Thoracic aorta (tissue), 2 donors: ENCODE measurements at regions not wholly inside any gene's neighbourhood (a gene's known extent, or its start where the extent isn't known, plus 50 kb on each side); places are given as distances from the start of the nearest gene placed in this dataset.

Experiments used
- ATAC-seq: fragments of 150-250 bp; one replicate; pipeline ENCODE4 v1.8.0; 2017; ENCODE audit warnings: low read depth; ENCODE audit not compliant: insufficient number of reproducible peaks, low FRiP score
- DNase-seq: peaks from one replicate; pipeline ENCODE4 v3.0.0-alpha.2; 2020; ENCODE audit warnings: low spot score
- H3K27ac ChIP-seq, 2 donors: fragments of 200-600 bp; sonication (generic); 1 replicate in 1 of 2; 2 replicates in 1 of 2; pipeline ENCODE4 v1.5.1; 2016; ENCODE audit warnings: mild to moderate bottlenecking in 2 of 2, moderate library complexity in 2 of 2
- H3K27me3 ChIP-seq: fragments of 200-600 bp; sonication (generic); replicated peaks from 2 replicates; pipeline ENCODE4 v1.6.0; 2016; ENCODE audit warnings: mild to moderate bottlenecking; ENCODE audit not compliant: insufficient read depth
- H3K36me3 ChIP-seq: fragments of 200-600 bp; sonication (generic); one replicate; pipeline ENCODE4 v1.5.1; 2016
- H3K4me1 ChIP-seq, 2 donors: fragments of 200-600 bp; sonication (generic); 1 replicate in 1 of 2; 2 replicates in 1 of 2; pipeline versions ENCODE4 v1.5.1 to v1.6.0; 2016; ENCODE audit warnings: low read depth in 2 of 2, mild to moderate bottlenecking in 1 of 2; ENCODE audit not compliant: control insufficient read depth in 1 of 2
- H3K4me3 ChIP-seq: fragments of 200-600 bp; sonication (generic); 2 replicates; pipeline ENCODE4 v1.5.1; 2016; ENCODE audit warnings: mild to moderate bottlenecking
- H3K9me3 ChIP-seq: fragments of 200-600 bp; sonication (generic); 2 replicates; pipeline ENCODE4 v1.5.1; 2016
- TF ChIP-seq, protein P1 (sequence below): fragments of 200-600 bp; sonication (generic); IDR thresholded peaks from one replicate; pipeline ENCODE4 v1.5.1; 2019; ENCODE audit warnings: antibody characterized with exemption

DNA sequence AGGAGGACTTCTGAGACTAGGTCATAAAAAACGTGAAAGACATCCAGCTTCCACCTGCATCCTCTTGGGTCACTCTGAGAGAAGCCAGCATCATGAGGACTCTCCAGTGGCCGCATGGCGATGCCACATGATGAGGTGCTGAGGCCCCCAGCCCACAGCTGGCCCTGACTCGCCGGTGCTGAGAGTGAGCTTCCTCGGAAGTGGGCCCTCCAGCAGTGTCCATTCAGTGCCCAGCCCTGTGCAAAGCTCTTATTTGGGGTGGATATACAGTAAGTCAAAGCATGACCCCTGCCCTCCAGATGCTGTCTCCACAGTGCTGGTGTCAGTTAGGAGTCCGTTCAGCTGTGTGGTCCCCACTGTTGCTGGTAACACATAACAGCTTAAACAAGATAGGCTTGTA lies 93.6 kb upstream of the CHST15 start:
- Histone ChIP-seq H3K27ac (no peak overlapping the region), H3K9me3 (no peaks in the 10 kb centered on the region), H3K36me3 (no peaks in the 10 kb centered on the region), H3K4me3 (no peak overlapping the region), H3K27me3 (no peaks in the 10 kb centered on the region), H3K4me1 (peaks cover 0 to 3% of the 10 kb centered on the region in 2 donors)
- ATAC-seq (no peak), DNase-seq (no peak)
- TF ChIP-seq, protein P1, sequence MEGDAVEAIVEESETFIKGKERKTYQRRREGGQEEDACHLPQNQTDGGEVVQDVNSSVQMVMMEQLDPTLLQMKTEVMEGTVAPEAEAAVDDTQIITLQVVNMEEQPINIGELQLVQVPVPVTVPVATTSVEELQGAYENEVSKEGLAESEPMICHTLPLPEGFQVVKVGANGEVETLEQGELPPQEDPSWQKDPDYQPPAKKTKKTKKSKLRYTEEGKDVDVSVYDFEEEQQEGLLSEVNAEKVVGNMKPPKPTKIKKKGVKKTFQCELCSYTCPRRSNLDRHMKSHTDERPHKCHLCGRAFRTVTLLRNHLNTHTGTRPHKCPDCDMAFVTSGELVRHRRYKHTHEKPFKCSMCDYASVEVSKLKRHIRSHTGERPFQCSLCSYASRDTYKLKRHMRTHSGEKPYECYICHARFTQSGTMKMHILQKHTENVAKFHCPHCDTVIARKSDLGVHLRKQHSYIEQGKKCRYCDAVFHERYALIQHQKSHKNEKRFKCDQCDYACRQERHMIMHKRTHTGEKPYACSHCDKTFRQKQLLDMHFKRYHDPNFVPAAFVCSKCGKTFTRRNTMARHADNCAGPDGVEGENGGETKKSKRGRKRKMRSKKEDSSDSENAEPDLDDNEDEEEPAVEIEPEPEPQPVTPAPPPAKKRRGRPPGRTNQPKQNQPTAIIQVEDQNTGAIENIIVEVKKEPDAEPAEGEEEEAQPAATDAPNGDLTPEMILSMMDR, result no peak

DNA sequence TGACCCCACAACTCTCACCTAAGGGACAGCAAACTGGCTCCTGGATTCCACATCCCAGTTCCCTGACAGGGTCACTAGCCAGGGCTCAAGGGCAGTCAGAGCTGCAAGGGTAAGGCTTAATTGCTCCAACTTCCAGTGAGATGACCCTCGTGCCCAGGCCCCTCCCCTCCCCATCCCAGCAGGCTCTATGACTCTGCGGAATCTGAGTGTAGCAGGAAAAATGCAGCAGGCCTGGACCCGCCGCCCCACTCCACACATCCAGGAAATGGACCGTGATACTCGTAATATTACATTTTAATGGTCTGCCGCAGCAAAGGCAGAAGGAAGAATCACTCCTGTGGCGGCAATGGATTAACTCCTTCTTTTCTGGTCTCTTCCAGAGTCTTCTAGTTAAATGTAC lies 91.7 kb upstream of the CHST15 start:
- TF ChIP-seq, protein P1, result no peak
- H3K9me3 ChIP-seq, result no peaks in the 10 kb centered on the region
- ATAC-seq (no peak), DNase-seq (no peak)
- no peaks in the 10 kb centered on the region for H3K36me3 ChIP-seq
- peaks cover 0 to 19% of the 10 kb centered on the region in 2 donors for H3K4me1 ChIP-seq
- no peak overlapping the region for H3K4me3 ChIP-seq
- H3K27ac ChIP-seq, result no peak overlapping the region
- H3K27me3 ChIP-seq, result no peaks in the 10 kb centered on the region

DNA sequence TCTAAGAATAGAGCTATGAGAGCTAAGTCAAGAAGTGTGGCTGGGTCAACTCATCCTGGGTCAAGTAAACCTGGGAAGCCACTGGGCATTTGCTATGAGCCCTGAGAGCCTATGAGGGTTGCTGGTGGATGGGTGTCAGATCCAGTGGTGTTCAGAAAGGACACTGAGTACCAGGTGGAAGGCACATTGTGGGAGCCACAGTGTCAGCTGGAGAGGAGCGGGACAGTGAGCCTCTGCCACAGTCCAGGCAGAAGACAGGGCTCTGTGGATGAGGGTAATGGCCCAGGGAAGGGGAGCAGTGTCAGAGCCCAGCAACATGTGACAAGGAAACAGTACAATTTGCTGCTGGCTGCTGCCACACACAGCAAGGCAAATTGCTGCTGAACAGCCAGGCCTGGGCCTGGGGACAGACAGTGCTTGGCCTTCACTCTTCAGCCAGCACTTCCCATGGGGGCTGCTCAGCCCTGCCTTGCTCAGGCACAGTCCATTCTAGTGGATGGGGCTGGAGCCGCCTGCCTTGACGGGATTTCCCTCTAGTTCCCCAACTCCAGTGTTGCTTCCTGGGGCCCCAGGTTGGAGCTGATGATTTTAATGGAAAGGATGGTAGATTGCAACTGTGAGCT lies 90.9 kb upstream of the CHST15 start:
- Histone ChIP-seq H3K9me3 (no peaks in the 10 kb centered on the region), H3K4me3 (no peak overlapping the region), H3K27me3 (no peaks in the 10 kb centered on the region), H3K36me3 (no peaks in the 10 kb centered on the region), H3K4me1 (peaks cover 0 to 19% of the 10 kb centered on the region in 2 donors), H3K27ac (no peak overlapping the region)
- DNase-seq (no peak), ATAC-seq (no peak)
- TF ChIP-seq, protein P1, result no peak

DNA sequence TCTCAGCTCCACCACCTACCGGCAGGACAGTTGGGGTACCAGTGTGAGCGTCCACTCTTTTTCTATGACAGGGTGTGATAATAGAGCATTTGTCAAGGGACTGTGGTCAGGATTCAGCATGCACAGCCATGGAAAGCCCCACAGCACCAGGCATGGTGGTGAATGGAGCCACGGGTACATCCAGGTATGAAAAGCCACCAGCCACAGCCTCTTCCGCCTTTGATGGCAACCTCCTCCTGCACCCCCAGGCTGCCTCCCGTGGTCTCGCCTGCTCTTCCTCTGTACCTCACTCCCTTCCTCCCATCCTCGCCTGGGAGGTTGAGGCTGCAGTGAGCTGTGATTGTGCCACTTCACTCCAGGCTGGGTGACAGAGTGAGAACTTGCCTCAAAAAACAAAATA lies 90.2 kb upstream of the CHST15 start:
- no peaks in the 10 kb centered on the region for H3K27me3 ChIP-seq
- DNase-seq (no peak), ATAC-seq (no peak)
- H3K4me3 ChIP-seq, result no peak overlapping the region
- H3K4me1 ChIP-seq, result peaks cover 0 to 19% of the 10 kb centered on the region in 2 donors
- H3K9me3 ChIP-seq, result no peaks in the 10 kb centered on the region
- TF ChIP-seq, protein P1, result no peak
- no peak overlapping the region for H3K27ac ChIP-seq
- no peaks in the 10 kb centered on the region for H3K36me3 ChIP-seq

DNA sequence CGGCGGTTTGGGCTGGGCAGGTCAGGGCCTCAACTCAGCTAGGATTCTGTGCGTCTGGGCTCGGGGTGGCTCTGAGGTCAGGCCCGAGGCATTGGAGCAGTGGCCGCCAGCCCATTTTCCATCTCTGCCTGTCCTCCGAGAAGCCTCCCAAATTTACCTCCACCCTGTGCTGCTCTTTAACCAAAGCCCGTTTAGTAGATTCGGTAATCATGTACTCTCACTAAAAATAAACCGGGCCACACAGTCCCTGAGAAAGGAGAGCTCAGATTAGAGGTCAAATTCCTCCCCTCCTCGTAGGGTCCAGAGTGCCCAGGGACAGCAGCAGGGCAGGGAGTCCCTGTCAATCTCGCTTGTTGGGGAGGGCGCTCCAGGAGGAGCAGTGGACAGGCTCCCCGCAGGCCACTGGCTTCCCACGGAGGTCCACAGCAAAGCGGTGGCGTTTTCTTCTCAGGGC lies 88.7 kb upstream of the CHST15 start:
- no peak for DNase-seq
- Histone ChIP-seq H3K27me3 (no peaks in the 10 kb centered on the region), H3K4me1 (peaks cover 0 to 19% of the 10 kb centered on the region in 2 donors), H3K9me3 (no peaks in the 10 kb centered on the region), H3K4me3 (no peak overlapping the region), H3K36me3 (no peaks in the 10 kb centered on the region), H3K27ac (no peak overlapping the region)
- TF ChIP-seq, protein P1, result no peak
- no peak for ATAC-seq
